ENCODE measurements at regions not wholly inside any gene's neighbourhood (a gene's known extent, or its start where the extent isn't known, plus 50 kb on each side); places are given as distances from the start of the nearest gene placed in this dataset.

DNA sequence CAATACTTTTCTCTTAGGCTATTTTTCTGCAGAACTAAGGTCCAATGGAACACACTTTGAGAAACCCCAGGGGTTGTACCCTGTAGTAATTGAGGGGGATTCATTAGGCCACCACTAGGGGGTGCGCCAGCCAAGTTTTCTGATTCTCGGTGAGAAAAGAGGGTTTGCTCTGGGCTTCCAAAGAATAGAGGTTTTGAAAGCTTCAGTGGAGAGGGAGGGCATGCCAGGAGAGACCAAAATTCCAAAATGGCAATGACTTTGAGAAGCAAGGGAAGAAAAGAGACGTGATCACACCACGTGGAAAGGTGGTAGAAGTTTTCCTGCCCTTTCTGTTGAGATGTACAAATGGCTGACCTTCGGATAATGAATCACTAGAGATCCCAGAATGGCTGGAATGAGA lies 323.3 kb downstream of the RPS6KC1 start:
- DNase-seq (ENCODE audit: low read depth in 2 of 2), result peak; percentile 10 to 44

DNA sequence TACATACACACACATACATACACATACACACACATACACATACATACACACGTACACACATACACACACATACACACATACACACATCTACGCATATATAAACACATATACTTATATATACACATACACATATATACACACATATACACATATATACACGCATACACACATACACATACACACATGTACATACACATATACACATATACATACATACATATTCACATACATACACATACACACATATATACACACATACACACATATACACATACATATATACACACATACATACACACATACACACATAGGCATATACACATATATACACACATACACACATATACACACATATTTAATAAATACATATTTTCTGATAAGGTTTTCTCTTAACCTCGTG lies 324.0 kb downstream of the RPS6KC1 start:
- DNase-seq (ENCODE audit: low read depth in 2 of 2), result no peak

DNA sequence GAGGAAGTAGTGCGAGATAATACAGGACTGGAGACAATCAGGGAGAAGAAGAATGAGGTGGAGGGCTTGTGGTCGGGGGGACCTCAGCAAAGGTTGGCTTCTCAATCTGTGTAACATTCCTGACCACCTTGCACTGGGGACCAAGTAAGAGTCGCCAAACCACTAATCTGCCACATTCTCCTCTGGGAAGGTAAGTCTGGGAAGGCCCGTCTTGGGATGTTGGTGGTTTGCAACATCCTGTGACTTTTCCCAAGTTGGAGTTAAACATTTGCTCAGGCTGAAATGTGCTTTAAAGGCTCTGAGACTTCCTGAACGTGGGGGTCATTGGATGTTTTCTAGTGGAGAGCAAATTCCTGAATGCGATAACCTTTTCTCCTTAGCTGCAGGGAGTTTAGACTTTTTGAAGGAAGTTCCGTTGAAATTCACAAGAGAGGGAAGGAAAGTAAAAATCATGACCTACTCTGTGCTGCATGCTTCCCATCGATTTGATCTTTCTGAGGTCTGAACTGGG lies 325.9 kb downstream of the RPS6KC1 start:
- no peak for DNase-seq (ENCODE audit: low read depth in 2 of 2)

DNA sequence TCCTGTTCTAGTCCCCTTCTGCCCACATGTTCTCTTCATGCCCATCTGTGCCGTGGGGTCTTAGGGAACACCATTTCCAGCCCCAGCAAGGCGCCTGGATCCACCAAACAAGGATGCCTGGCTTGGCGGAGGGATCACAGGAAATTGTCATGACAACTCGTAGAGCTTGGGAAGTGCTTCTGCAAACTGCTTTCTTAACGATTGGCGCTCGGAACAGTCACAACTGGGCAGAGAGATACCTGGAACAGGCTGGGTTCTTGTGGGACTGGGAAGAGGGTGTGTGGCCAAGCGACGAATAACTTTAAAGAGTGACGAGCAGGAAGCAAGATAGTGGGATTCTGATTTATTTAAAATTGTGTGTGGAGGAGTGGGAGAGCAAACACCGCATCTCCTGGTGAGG lies 329.8 kb downstream of the RPS6KC1 start:
- no peak for DNase-seq (ENCODE audit: low read depth in 2 of 2)

DNA sequence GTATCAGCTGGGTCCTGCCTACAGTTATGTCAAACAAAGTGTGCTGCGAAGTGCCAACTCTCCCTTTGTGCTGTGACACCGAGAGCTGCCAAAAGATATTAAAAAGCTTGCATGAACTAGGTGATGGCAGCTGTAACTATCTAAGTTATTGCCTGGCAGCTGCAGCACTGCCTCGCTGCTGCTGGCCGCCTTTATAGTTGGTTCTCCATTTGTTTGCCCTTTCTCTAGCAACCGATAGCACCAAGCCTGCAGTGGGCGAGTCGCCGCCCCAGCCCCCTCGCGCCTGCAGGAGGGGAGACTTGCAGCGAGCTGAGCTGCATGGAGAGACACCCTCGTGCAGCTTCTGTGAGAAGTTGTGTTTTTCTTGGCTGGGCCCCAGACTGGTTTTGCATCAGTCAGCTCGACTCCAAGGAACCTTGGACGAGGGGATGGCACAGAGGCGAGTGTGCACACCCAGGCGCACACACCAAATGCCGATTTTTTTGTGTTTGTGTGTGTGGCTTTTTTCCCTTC lies 330.6 kb downstream of the RPS6KC1 start:
- no peak for DNase-seq (ENCODE audit: low read depth in 2 of 2)

DNA sequence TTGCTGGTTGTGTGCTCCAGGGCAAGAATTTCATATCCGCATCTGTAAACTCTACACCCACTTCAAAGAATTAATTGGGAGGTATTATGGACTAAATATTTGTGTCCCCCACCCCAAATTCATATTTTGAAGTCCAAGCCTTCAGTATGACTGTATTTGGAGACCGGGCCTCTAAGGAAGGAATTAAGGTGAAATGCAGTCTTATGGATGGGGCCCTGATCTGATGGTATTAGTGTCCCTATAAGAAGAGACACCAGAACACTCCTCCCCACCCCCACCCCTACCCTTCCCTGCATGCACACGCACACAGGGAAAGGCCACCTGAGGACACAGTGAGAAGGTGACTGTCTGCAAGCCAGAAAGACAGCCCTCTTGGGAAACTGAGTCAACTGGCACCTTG lies 332.4 kb downstream of the RPS6KC1 start:
- DNase-seq (ENCODE audit: low read depth in 2 of 2), result no peak

DNA sequence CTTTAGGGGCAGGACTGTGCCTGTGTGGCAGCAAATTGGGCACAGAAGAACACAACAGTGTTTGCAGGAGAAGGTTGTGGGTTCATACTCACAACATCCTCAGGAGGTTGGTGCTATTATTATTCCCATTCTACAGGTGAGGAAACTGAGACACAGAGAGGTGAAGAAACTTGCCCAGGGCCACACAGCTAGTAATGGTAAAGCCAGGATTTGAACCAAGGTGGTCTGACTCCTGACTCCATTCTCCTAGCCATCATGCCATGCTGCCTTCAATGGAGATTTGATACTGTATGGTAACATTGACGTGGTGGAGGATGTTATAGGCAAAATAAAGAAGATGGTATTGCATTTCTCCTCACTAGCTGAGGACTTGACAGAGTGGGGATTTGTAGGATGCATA lies 334.2 kb downstream of the RPS6KC1 start:
- no peak for DNase-seq (ENCODE audit: low read depth in 2 of 2)

DNA sequence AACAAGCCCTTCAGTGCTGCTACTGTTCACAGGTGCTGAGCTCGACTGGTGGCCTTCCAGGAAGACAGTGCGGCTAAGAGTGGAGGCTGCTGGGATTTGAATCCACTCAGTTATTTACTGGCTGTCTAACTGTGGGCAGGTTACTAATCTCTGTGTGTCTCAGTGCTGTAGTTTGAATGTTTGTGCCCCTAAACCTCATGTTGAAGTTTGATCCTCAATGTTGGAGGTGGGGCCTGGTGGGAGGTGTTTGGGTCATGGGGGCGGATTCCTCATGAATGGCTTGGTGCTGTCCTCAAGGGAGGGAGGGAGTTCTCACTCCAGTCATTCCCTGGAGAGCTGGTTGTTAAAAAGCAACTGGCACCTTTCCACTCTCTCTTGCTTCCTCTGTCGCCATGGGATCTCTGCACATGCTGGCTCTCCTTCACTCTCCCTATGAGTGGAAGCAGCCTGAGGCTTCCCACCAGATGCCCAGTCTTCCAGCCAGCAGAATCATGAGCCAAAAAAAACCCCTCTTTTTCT lies 334.8 kb downstream of the RPS6KC1 start:
- no peak for DNase-seq (ENCODE audit: low read depth in 2 of 2)

DNA sequence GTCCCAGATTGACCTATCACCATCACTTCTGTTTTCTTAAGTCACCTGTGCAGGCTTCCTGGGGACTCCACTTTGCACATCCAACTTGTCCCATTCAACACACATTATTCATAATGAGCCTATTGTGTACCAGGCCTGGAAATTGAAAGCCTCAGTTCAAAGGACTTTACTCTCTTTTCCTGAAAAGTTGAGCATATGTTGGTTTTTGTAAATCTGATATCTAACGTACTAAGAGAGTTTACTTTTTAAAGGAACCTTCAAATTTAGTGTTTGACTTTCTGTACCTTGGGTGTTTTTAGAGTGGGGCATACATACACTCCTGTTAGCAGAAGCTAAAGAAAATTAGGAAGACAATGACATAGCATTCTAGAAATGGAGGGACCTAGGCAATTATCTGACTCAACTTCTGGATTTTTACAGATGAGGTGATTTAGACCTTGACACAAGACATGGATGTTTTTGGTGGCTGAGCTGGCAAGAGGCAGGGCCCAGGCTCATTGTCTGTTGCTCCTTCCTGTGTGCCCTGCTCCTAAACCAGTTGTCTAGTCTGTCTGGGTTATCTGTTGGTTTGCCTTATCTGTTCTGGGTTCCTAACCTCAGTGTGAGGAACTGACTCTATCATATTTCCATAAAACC lies 336.5 kb downstream of the RPS6KC1 start:
- DNase-seq (ENCODE audit: low read depth in 2 of 2), result no peak

DNA sequence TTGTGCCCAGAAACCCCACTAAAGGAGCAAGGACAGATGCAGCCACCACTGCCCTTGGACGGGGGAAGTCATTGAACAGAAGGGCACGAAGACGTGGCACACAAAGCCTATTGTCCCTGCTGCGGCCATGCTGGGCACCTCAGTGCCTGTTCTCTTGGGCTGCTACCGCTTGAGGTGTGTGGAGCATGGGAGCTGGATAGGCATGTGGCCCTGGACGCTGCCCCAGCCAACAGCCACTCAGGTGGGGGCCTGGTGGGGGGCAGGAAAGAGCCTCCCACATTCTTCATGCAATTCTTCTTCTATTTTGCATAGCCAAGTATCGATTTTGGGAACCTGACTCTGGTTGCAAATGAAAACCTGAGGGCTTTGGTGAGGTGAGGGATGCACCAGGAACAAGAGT lies 337.2 kb downstream of the RPS6KC1 start:
- no peak for DNase-seq (ENCODE audit: low read depth in 2 of 2)

DNA sequence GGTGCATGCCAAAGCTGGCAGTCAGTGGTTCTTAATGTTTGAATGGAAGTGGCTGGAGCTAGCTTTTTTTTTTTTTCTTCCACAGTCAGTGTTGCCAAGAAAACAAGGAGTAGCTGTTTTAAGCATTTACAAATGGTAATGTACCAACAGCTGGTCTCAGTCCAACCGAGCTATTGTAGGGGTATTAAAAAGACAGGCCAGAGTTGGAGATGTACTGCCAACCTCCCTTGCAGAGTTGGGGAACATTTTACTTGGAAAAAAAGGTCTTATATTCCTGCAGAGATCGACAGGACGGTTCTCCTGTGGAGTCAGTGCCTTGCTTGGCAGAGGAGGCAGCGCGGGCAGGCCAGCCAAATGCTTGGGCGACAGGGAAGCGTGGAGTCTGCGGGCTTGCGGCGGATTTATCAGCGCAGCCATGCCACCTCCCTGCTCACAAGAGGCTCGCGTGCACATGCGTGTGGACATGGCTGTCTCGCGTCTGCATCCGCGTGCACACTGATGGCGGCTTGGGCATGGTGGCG lies 338.1 kb downstream of the RPS6KC1 start:
- DNase-seq (ENCODE audit: low read depth in 2 of 2), result no peak

DNA sequence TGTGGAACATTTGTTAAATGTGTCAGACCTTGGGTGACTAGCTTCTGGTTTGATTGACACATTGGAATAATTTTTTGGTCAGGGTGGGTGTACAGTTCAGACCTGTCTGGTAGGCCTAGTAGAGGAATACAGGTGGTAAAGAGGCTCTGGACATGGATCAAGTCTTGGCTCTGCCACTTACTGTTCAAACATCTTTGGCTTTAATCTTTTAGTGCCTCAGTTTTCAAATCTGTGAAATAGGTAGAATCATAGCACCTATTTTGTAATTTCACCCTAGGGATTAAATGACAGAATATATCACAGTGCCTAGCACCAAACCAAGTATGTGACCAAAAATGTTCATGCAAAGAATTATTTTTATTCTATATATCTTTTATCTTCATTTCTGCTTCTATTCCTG lies 340.4 kb downstream of the RPS6KC1 start:
- DNase-seq (ENCODE audit: low read depth in 2 of 2), result no peak

DNA sequence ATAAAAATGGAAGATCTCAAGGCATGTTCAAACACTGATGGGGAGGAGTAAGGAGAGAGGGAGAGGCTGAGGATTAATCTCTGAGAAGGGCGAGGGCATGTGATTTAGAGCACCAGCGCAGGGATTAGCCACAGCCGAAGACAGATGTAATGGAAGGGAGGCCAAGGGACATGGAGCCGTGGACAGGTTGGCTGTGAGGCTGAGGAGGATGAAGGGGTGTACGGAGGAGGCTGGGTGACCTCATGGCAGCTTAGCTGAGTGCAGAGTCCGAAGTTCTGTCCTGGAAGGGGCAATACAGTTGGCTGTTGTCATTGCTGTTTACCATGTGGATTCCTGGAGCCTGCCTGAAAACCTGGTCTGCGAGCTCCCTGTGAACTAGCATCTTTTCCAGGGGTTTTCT lies 342.8 kb downstream of the RPS6KC1 start:
- no peak for DNase-seq (ENCODE audit: low read depth in 2 of 2)

DNA sequence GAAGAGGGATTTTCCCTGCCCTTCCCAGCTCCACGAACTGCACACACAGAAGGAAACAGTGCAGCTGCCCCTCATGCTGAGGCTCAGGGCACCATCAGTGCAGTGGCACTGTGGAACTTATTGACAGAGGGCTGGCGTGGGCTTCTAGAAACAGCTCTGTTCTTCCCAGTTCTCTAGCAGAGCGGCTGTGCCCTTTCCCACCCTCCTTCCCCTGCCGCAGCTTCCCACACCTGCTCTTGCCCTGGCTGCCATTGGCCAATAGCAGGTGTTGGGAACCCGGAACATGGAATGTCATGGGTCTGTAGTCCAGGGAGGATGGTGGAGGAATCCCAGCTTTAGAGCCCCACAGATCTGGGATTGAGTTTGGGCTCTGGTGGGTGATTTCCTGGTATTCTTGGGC lies 343.8 kb downstream of the RPS6KC1 start:
- no peak for DNase-seq (ENCODE audit: low read depth in 2 of 2)

DNA sequence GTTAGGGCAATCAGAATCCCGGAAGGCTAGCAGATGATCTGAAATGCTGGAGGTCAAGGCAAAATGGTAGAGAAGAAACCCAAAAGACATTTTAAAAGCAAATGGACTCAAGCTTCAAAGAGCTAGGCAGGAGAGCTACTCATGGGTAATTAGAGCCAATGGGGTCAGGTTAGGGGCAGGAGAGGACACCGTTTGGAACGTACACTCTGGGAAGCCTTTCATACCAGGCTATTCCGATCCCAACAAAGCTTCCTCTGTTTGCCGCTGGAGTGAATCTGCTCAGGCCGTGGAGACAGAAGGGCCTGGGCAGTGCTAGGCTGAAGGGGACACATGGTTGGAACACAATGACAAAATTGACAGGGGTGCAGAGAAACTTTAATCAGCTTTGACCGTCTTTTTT lies 346.6 kb downstream of the RPS6KC1 start:
- no peak for DNase-seq (ENCODE audit: low read depth in 2 of 2)

DNA sequence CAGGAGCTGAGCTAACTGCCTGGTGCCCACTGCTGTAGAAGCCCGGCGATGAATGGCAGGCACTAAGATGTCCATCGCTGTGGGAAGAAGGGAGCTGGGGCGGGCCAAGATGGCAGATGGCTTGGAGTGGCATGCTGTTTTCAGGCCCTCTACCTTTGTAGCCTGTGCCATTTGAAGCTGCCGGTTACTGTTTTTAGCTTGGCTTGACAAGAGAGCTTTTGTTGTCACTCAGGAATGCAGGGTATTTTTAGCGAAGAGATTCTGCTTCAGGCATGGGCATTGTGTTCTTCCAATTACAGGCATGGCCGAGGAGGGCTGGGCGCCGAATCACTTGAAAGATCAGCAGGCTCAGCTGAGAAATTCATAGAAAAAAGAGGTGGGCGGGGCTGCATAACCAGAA lies 348.7 kb downstream of the RPS6KC1 start:
- no peak for DNase-seq (ENCODE audit: low read depth in 2 of 2)

DNA sequence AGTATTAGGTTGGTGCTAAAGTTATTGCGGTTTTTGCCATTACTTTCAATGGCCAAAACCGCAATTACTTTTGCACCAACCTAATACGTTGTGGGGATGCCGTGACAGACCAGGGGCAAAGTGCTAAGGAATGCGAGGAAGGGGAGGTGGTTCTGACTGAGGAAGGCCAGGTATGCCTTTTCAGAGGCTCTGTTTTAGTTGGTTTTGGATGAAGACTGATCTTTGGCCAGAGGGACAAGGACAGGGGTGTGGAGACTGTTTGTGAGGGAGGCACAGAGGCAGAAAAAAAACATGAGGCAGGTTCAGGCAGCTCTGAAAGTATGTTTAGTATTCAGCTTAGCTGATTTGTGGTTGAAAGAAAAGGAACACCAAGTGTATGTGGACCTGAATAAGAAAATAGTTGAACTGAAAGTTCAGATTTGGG lies 358.2 kb downstream of the RPS6KC1 start:
- no peak for DNase-seq (ENCODE audit: low read depth in 2 of 2)

DNA sequence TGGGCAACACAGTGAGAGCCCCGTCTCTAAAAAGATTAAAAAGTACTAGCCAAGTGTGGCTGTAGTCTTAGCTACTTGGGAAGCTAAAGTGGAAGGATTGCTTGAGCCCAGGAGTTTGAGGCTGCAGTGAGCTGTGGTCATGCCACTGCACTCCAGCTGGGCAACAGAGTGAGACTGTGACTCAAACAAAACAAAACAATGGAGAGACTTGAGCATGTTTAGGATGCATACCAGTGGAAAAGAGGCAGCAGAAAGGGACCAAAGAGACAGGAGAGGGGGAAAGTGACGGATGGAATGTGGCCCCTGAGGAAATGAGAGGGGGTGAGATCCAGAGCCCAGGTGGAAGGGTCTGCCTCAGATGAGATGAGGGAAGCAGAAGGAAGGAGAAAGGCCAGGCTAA lies 358.9 kb downstream of the RPS6KC1 start:
- no peak for DNase-seq (ENCODE audit: low read depth in 2 of 2)

DNA sequence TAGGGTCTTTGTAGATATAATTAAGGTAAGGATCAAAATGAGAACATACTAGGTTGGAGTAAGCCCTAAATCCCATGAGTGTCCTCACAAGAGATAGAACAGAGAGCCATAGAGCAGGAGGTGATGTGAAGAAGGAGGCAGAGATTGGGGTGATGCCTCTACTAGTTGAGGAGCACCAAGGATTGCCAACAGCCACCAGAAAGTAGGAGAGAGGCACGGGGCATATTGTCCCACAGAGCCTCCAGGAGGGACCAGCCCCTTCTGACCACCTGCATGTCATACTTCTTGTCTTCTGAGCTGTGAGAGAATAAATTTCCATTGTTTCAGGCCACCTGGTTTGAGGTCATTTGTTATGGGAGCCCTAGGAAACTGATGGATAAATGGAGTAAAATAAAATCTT lies 363.3 kb downstream of the RPS6KC1 start:
- DNase-seq (ENCODE audit: low read depth in 2 of 2), result no peak

DNA sequence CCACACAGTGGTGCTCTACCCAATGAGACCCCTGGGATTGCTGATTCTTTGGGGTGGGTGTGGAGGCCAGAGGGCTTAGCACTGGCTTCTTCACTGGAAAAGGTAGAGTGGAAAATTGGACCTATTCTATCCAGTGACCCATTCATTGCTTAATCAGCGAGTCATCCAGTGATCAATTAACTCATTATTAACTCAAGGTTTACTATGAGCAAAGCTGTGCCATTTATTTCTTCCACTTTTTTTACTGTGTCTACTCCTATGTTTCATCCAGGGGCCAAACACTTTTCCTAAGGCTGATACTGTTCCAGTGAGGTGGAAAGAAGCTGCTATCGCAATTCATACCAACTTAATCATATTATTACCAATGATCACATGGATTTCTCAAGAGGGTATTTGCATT lies 363.9 kb downstream of the RPS6KC1 start:
- DNase-seq (ENCODE audit: low read depth in 2 of 2), result no peak

DNA sequence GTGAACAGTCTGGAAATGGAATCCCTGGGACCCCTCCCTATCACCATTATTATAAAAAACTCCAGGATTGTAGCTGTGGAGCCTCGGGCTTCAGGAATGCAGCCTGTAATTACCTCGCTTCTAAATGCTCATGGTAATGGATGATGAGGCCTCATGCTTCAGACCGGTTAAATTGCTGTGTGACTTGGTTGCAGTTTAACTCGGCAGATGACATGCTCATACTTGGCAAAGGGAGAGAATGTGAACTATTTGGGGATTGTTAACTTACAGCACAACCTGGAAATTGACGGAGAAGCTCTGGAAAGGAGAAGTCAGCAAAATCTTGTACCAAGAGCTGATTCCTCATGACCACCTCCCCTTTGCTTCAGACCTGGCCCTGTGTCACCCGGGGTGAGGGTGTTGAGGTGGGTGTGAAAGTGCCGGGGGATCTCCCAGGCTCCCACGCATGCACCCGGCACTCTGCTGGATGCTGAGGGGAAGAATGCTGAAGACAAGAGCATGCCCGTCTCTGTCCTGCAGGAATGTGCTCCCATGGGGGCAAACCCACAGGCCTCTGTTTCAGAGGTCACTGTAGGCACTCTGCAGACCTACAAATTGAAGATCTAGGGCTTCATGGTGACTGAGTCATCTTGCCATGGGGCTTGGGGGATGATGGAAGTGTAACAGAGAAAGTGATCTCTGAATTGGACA lies 364.8 kb downstream of the RPS6KC1 start:
- no peak for DNase-seq (ENCODE audit: low read depth in 2 of 2)

DNA sequence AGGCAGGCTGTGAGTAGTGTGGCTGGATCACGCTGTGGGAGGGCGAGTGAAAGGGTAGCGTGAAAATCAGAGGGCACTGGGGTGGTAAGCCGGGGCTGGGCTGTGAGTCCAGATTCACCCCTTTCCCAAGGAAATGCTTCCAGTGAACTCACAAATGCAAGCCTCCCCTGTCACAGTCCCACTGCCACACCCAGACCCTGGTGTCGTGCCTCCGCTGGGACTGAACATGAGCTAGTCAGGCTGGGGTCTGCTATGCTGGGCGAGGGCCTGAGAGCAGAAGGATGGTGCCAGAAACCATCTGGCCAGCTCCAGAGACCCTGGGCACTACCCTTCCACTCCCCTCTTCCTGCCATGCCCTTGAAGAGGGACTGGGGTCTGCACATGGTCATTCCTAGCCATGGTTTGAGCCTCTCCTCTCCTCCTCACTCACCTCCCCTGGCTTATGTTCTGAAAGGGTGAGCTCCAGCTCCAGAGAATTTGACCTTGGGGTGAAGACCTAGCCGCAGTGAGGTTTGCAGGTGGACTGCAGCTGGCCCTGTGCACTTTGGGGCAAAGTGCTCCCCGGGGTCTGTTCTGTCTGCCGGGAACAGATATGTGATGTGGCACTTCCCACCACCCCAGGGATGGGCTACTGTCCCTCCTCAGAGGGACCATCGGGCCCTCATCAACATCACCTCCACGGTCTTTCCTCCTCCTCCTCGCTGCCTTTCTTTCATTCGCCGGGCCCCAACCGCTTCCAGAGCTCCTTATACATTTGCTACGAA lies 365.6 kb downstream of the RPS6KC1 start:
- DNase-seq (ENCODE audit: low read depth in 2 of 2), result no peak
